Activated naive CD4-positive, alpha-beta T cell treated with anti-CD3 and anti-CD28 coated beads, Interleukin-2, amount 10 ng/mL, durations not matched to agents 7 days and 5 days (primary cell): ENCODE measurements at regions not wholly inside any gene's neighbourhood (a gene's known extent, or its start where the extent isn't known, plus 50 kb on each side); places are given as distances from the start of the nearest gene placed in this dataset.

Source experiments
- CTCF ChIA-PET: fragments of 350-600 bp; sonication (Branson Sonifier 250); formaldehyde crosslinking; loops from one replicate; lab custom pipeline; 2021; ENCODE audit warnings: antibody characterized with exemption; lab: Charles Lee
- DNase-seq: peaks from one replicate; pipeline ENCODE4 v3.0.0-alpha.2; 2020
- H3K27ac Mint-ChIP-seq: one replicate; pipeline ENCODE4 v1.8.0; 2021; ENCODE audit warnings: mild to moderate bottlenecking, moderate library complexity, mixed read lengths
- H3K27me3 Mint-ChIP-seq: one replicate; pipeline ENCODE4 v1.8.0; 2021; ENCODE audit warnings: mild to moderate bottlenecking, mixed read lengths
- H3K36me3 Mint-ChIP-seq: one replicate; pipeline ENCODE4 v1.8.0; 2021; ENCODE audit warnings: mixed read lengths
- H3K4me1 Mint-ChIP-seq: one replicate; pipeline ENCODE4 v1.8.0; 2021; ENCODE audit warnings: mixed read lengths
- H3K4me3 Mint-ChIP-seq: one replicate; pipeline ENCODE4 v1.8.0; 2021; ENCODE audit warnings: mild to moderate bottlenecking, moderate library complexity, mixed read lengths
- H3K9me3 Mint-ChIP-seq: one replicate; pipeline ENCODE4 v1.8.0; 2021; ENCODE audit warnings: mixed read lengths

DNA sequence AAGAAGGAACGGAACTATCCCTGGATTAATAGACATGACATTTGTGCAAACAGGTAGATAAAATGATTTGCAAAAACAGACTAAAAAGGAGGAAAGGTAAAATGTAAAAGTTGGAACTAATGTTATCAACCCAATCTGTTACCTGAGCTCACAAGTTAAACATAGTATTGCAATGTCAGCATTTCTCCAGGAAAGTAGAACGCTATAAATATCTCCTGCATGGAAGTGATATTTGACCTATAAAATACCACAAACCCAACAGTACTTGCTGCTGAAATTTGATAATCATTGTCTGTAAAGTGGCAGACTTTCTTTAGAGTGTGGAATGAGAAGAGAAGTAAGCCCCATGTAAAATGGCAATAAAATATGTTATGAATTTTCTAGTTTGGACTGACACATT lies 1435.7 kb downstream of the LRFN5 start:
- Mint-ChIP-seq H3K27ac (no peak overlapping the region), H3K36me3 (no peaks in the 10 kb centered on the region), H3K4me1 (no peaks in the 10 kb centered on the region), H3K4me3 (no peak overlapping the region), H3K27me3 (no peaks in the 10 kb centered on the region), H3K9me3 (peaks cover 5% of the 10 kb centered on the region)
- CTCF ChIA-PET, result no interaction called here
- DNase-seq, result no peak

DNA sequence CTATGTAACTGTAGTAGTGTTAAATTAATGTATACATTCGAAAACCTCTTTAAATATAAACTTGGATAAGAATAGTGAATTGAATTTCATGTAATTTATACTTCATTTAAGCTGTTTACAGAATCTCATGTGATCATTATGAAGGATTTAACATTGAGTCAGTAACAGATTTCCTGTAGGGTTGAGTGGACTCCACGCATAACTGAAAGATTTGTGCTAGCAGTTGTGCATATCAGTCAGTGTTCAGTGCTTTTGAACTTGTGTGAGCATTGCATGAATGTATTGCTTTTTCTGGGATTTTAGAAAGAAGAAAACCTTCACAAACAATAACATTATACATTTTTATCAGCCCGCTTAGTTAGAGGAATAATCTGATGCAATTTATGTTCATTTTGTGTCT lies 1435.3 kb downstream of the LRFN5 start:
- H3K27ac Mint-ChIP-seq, result no peak overlapping the region
- no peaks in the 10 kb centered on the region for H3K4me1 Mint-ChIP-seq
- H3K27me3 Mint-ChIP-seq, result no peaks in the 10 kb centered on the region
- H3K36me3 Mint-ChIP-seq, result no peaks in the 10 kb centered on the region
- CTCF ChIA-PET, result no interaction called here
- H3K4me3 Mint-ChIP-seq, result no peak overlapping the region
- DNase-seq, result no peak
- H3K9me3 Mint-ChIP-seq, result peaks cover 5% of the 10 kb centered on the region

DNA sequence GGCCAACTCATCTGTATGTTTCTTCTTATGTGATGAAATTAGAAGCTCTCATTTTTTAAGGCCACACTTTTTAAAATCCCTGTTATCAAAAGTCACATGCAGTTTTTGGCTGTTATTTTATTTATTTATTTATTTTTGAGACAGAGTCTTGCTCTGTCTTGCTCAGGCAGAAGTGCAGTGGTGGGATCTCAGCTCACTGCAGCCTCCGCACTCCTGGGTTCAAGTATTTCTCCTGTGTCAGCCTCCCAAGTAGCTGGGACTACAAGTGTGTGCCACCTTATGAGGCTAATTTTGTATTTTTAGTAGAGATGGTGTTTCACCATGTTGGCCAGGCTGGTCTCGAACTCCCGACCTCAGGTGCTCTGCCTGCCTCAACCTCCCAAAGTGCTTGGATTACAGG lies 1434.5 kb downstream of the LRFN5 start:
- no peak overlapping the region for H3K4me3 Mint-ChIP-seq
- no peaks in the 10 kb centered on the region for H3K36me3 Mint-ChIP-seq
- no peaks in the 10 kb centered on the region for H3K27me3 Mint-ChIP-seq
- DNase-seq, result no peak
- H3K9me3 Mint-ChIP-seq, result peaks cover 5% of the 10 kb centered on the region
- H3K4me1 Mint-ChIP-seq, result no peaks in the 10 kb centered on the region
- CTCF ChIA-PET, result no interaction called here
- H3K27ac Mint-ChIP-seq, result no peak overlapping the region

DNA sequence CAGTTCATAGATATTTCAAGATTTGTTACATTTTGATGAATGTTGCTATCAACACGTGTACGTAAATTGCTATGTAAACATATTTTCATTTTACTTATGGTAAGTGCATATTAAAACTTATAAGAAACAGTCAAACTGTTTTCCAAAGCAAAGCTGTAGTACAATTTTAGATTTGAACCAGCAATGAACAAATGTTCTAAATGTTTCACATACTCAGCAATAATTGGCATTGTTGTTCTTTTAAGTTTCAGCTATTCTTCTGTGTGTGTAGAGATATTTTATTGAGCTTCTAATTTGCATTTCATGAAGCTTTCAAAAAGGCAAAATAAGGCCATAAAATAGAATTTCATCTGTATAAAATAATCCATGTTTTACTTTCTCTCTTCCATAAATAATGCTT lies 1433.2 kb downstream of the LRFN5 start:
- Mint-ChIP-seq H3K36me3 (no peaks in the 10 kb centered on the region), H3K27me3 (no peaks in the 10 kb centered on the region), H3K4me3 (no peak overlapping the region), H3K9me3 (peaks cover 5% of the 10 kb centered on the region), H3K27ac (no peak overlapping the region), H3K4me1 (no peaks in the 10 kb centered on the region)
- no peak for DNase-seq
- CTCF ChIA-PET, result no interaction called here

DNA sequence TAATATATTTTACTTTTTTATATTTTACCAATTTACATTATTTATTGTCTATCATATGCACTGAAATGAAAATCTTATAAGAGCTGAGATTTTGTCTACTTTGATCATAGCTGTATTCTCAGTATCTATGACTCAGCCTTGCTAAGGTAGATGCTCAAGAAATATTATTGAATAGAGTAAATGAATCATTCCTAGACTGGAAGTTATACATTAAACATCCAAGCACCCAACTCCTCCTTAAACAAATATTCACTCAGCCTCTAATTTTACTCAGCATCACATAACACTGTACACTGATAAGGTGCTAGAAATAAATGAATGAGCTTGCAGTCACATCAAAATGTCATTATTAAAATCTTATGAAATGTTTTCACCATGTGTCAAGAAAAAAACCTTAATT lies 1424.9 kb downstream of the LRFN5 start:
- CTCF ChIA-PET, result no interaction called here
- Mint-ChIP-seq H3K4me3 (no peak overlapping the region), H3K27ac (no peak overlapping the region), H3K36me3 (no peaks in the 10 kb centered on the region), H3K27me3 (no peaks in the 10 kb centered on the region), H3K4me1 (no peaks in the 10 kb centered on the region), H3K9me3 (no peaks in the 10 kb centered on the region)
- no peak for DNase-seq

DNA sequence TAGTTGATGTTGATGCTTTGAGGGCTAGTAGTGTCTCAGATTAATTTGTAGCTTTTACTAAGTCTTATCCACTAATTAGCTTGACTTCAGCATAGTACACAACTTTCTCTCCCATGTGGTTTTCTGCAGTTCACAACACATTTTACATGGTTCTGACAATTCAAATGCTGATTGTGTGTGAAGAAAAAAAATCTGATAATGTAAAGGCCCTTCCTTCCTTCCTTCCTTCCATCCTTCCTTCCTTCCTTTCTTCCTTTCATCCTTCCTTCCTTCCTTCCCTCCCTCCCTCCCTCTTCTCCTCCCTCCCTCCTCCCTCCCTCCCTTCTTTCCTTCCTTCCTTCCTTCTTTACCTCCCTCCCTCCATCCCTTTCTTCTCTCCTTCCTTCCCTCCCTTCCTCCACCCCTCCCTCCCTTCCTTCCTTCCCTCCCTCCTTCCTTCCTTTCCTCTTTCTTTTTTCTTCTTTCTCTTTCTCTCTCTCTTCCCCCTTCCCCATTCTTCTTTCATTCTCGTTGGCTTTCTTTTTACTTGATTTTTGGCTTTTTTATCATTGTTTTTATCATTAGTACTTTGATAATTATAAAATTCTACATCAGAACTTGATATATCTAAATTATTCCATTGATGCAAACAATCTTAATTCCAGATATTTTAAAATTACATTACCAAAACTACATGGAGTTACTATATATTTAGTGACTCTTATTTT lies 1415.6 kb downstream of the LRFN5 start:
- DNase-seq, result no peak
- CTCF ChIA-PET, result no interaction called here
- H3K4me3 Mint-ChIP-seq, result no peak overlapping the region
- no peaks in the 10 kb centered on the region for H3K4me1 Mint-ChIP-seq
- H3K36me3 Mint-ChIP-seq, result no peaks in the 10 kb centered on the region
- no peak overlapping the region for H3K27ac Mint-ChIP-seq
- H3K27me3 Mint-ChIP-seq, result no peaks in the 10 kb centered on the region
- H3K9me3 Mint-ChIP-seq, result peaks cover 2% of the 10 kb centered on the region

DNA sequence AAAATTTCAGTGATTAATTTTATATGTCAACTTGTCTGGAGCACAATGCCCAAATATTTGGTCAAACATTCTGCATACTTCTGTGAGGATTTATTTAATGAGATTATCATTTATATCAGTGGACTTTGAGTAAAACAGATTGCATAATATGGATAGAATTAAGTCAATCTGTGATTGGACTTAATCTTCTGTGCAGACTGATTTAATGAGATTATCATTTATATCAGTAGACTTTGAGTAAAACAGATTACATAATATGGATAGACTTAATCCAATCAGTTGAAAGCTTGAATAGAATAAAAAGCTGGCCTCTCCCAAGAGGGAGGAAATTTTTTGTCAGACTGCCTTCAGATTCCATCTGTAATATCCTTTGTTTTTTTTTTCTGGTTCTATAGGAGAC lies 1413.2 kb downstream of the LRFN5 start:
- H3K27ac Mint-ChIP-seq, result no peak overlapping the region
- H3K4me3 Mint-ChIP-seq, result no peak overlapping the region
- peaks cover 7% of the 10 kb centered on the region for H3K9me3 Mint-ChIP-seq
- DNase-seq, result no peak
- no peaks in the 10 kb centered on the region for H3K4me1 Mint-ChIP-seq
- H3K27me3 Mint-ChIP-seq, result no peaks in the 10 kb centered on the region
- H3K36me3 Mint-ChIP-seq, result no peaks in the 10 kb centered on the region
- CTCF ChIA-PET, result no interaction called here

DNA sequence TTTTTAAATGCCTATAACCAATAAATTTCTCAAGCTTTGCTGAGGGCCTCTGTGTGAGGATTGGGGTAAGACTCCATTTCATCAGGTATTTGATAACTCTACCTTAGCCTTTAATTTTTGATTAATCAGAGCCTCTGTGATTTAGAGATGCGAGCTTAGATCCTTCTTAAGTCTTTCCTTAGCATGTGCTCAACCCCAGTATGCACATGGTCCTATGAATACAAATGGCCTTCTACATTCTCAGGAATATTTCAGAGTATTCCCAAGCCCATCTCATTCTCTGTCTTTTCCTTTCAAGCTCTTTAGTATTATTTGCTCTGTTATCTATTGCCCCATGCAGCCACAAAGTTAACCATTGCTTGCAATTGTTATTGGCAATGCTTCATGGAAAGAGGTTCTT lies 1407.7 kb downstream of the LRFN5 start:
- no peaks in the 10 kb centered on the region for H3K36me3 Mint-ChIP-seq

DNA sequence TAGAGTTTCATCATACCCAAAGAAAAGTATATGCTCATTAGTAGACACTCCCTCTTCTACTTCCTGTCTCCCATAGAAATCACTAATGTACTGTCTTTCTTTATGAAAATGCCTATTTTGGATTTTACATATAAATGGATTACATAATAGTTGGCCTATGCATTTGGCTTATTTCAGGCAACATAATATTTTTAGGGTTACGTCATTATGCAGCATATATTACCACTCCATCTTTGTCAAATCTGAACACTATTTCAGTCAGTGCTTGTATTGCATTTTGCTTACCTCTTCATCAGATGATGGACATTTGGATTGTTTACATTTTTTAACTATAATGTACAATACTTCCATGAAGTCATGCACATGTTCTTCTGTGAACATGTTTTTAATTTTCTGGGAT lies 1406.1 kb downstream of the LRFN5 start:
- H3K9me3 Mint-ChIP-seq, result peaks cover 13% of the 10 kb centered on the region
- no peak overlapping the region for H3K27ac Mint-ChIP-seq
- H3K4me3 Mint-ChIP-seq, result no peak overlapping the region
- no peaks in the 10 kb centered on the region for H3K27me3 Mint-ChIP-seq
- H3K4me1 Mint-ChIP-seq, result no peaks in the 10 kb centered on the region
- DNase-seq, result no peak
- H3K36me3 Mint-ChIP-seq, result no peaks in the 10 kb centered on the region
- CTCF ChIA-PET, result no interaction called here

More for the DNA sequence above, 1407.7 kb downstream of the LRFN5 start:
- no peak overlapping the region for H3K27ac Mint-ChIP-seq
- CTCF ChIA-PET, result no interaction called here
- no peak overlapping the region for H3K4me3 Mint-ChIP-seq
- H3K27me3 Mint-ChIP-seq, result no peaks in the 10 kb centered on the region
- H3K9me3 Mint-ChIP-seq, result peaks cover 6% of the 10 kb centered on the region
- DNase-seq, result no peak
- H3K4me1 Mint-ChIP-seq, result no peaks in the 10 kb centered on the region

DNA sequence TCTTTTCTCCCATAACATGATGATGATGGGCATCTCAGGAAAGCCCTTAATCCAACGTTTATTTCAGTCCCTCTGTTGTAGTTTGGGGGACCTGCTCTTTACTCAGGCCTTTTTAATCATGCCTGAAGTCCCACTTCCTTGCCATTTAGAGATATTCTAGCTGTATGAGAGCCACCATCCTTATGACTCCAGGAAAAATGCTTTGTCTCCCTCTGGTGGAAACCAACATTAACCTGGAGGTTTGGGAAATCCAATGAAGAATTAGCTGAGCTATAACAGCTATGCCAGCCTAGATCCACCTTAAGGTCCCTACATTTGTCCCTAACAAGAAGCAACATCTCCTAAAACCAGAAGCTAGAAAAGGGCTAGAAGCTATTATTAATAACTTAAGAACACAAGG lies 1399.1 kb downstream of the LRFN5 start:
- Mint-ChIP-seq H3K27me3 (no peaks in the 10 kb centered on the region), H3K4me3 (no peak overlapping the region), H3K9me3 (peaks cover 36% of the 10 kb centered on the region), H3K36me3 (no peaks in the 10 kb centered on the region), H3K27ac (no peak overlapping the region), H3K4me1 (no peaks in the 10 kb centered on the region)
- DNase-seq, result no peak
- CTCF ChIA-PET, result no interaction called here

DNA sequence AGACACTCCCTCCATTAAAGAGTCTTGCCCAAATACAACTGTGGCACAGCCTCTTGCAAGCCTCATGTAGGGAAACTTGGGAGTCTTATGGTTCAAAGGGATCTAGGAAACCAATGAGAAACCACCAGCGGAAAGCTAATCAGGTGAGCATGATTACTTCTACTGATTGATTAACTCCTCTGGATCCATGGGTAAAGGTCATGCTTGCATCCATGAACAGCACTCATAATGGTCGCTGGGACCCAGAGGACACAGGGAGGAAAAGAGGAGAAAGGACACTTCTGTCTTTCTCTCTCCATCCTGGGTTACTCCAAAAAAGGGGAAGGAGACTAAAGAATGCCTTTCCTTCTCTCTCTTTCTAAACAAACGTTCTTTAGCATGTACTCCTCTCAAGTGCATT lies 1397.2 kb downstream of the LRFN5 start:
- no peaks in the 10 kb centered on the region for H3K4me1 Mint-ChIP-seq
- no peaks in the 10 kb centered on the region for H3K36me3 Mint-ChIP-seq
- H3K9me3 Mint-ChIP-seq, result peaks cover 32% of the 10 kb centered on the region
- CTCF ChIA-PET, result no interaction called here
- no peaks in the 10 kb centered on the region for H3K27me3 Mint-ChIP-seq
- no peak overlapping the region for H3K4me3 Mint-ChIP-seq
- no peak for DNase-seq
- H3K27ac Mint-ChIP-seq, result no peak overlapping the region

DNA sequence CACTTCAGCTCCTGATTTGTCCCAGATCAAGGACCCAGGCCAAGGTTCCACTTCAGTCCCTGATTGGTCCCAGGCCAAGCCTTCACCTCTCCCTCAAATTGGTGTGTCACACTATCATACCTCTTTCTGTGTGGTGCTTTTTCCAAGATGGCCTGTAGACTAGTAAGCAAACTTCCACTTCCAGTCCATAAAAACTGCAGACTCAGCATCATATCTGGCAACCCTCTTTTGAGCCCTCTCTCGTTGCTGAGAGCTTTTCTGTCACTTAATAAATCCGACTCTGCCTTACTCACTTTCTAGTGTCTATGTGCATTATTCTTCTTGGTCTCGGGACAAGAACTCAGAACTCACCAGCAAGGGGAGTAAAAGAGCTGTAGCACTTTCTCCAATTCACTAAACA lies 1395.1 kb downstream of the LRFN5 start:
- H3K36me3 Mint-ChIP-seq, result no peaks in the 10 kb centered on the region
- no peak overlapping the region for H3K4me3 Mint-ChIP-seq
- CTCF ChIA-PET, result no interaction called here
- H3K27me3 Mint-ChIP-seq, result no peaks in the 10 kb centered on the region
- DNase-seq, result no peak
- H3K4me1 Mint-ChIP-seq, result no peaks in the 10 kb centered on the region
- H3K9me3 Mint-ChIP-seq, result peaks cover 28% of the 10 kb centered on the region
- no peak overlapping the region for H3K27ac Mint-ChIP-seq

DNA sequence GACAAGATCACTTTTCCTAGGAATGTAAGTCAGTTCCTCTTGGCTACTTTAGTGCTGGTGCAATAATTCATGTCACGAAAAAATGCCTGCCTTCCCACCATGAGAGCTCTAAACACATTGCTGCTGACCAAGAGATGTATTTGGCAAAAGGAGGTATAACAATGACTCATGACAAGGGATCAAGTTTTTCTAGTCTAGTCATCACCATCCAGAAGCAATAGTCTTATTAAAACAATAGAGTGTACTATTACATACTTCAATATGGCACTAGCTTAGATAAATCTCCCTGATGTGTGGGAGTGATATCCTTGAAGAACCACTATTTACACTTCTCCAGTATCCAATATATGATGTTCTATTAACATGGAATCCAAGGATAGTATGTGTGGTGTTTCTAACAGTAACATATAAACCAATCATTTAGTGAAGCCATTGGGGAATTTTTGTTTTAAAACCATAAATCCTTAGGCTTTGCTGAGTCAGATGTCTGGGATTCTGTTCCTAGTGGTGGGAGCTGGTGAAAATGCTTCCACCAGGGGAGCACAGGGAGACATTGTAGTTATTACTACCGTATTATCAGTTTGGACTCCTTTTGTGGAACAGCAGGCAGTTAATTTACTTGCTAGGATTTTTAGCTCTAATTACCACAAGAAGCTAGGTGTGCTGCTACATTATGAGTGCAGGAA lies 1387.5 kb downstream of the LRFN5 start:
- no peak for DNase-seq
- CTCF ChIA-PET, result no interaction called here
- no peaks in the 10 kb centered on the region for H3K36me3 Mint-ChIP-seq
- no peaks in the 10 kb centered on the region for H3K4me1 Mint-ChIP-seq
- H3K9me3 Mint-ChIP-seq, result peaks cover 5% of the 10 kb centered on the region
- no peak overlapping the region for H3K27ac Mint-ChIP-seq
- no peaks in the 10 kb centered on the region for H3K27me3 Mint-ChIP-seq
- no peak overlapping the region for H3K4me3 Mint-ChIP-seq

DNA sequence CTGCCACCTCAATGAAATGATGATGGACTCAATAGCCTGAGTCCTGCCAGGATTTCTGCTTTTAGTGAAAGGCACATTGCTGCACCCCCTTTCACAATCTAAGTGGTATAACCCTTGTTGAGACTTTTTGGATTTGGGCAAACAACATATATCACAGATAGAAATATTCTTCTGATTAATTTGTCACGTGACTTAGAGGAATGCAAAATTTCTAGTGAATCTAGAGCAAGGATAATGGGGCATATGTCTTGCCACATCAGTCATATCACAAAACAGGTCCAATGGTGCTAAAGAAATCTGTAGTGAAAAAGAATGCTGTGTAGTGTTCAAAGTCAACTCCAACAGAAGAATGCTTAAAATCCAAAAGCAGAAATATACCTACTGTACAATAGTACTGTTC lies 1386.3 kb downstream of the LRFN5 start:
- CTCF ChIA-PET, result no interaction called here
- Mint-ChIP-seq H3K4me3 (no peak overlapping the region), H3K27me3 (no peaks in the 10 kb centered on the region), H3K27ac (no peak overlapping the region), H3K4me1 (no peaks in the 10 kb centered on the region), H3K36me3 (no peaks in the 10 kb centered on the region), H3K9me3 (peaks cover 12% of the 10 kb centered on the region)
- DNase-seq, result no peak

DNA sequence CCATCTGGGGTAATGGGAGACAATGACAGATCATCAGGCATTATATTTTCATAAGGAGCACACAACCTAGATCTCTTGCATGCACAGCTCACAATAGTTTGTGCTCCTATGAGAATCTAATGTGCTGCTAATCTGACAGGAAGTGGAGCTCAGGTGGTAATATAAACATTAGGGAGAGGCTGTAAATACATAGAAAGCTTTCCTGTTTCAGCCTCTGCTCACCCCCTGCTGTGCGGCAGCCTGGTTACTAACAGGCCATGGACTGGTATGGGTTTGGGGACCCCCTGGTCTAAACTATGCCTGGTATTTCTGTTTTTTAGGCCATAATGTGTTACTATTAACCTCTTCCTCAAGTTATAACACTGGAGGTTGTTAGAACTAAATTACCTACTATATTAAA lies 1373.7 kb downstream of the LRFN5 start:
- Mint-ChIP-seq H3K27ac (no peak overlapping the region), H3K4me3 (no peak overlapping the region)

More for the DNA sequence above, 1373.7 kb downstream of the LRFN5 start:
- Mint-ChIP-seq H3K36me3 (no peaks in the 10 kb centered on the region), H3K4me1 (no peaks in the 10 kb centered on the region), H3K9me3 (peaks cover 12% of the 10 kb centered on the region), H3K27me3 (no peaks in the 10 kb centered on the region)
- DNase-seq, result no peak
- CTCF ChIA-PET, result interaction anchor here (0.6 kb wide), 1 partner anchor 58 kb away, joined by 3 read pairs; no protein-coding TSS in a partner anchor
